Posterior cingulate gyrus (tissue), 11 donors: ENCODE measurements at regions not wholly inside any gene's neighbourhood (a gene's known extent, or its start where the extent isn't known, plus 50 kb on each side); places are given as distances from the start of the nearest gene placed in this dataset.
A peak's percentile ranks its signal among the peaks of the same experiment; 100 is the strongest.

Experiments
- DNase-seq, 10 donors: peaks; one replicate each; pipeline versions ENCODE4 v3.0.0 to v3.0.0-alpha.2; 2020 to 2021; ENCODE audit warnings: mixed read lengths in 3 of 10
- intact Hi-C: fragments of 100-400 bp; cut with DNase I; formaldehyde crosslinking; loops from one replicate; pipeline ENCODE4 v1.15.1; 2023

DNA sequence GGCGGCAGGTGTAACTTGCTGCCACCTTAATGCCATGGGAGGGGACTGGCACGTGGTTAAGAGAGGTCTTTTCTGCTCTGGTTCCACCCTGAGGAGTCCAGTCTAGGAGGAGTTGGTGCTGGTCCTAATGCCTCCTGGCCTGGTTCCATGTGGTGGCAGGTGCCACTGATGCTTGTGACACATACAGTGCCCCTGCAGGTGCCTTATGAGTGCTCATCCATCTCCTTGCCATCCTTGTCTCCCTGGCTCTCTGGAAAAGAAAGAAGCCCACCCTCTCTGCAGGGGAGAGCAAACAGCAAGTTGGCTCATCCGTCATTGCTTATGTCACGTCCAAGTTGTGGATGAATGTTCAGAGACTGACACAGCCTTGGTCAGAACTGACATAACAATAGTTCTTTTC is 175.8 kb upstream of the DPH6 start:
- intact Hi-C loops = no loop called here
- DNase-seq = peak in 1 of 10 donors; percentile 67

DNA sequence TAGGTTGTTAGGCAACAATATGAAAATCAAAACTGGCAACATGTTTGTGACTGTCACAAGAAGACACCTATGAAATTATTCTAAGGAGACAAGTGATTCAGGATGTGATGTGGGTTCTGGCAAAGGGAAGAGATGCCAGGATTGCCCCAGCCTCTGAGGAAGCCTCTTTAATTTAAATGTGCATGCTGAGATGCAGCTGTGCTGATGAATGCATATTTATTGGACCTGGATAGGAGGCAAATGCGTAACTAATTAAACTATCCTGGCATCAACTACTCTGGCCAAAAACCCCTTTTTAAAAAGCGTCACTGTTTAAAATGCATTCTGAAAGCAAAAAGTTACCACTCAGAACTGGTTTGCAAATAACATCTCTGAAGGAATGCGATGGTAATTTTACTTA is 176.5 kb upstream of the DPH6 start:
- intact Hi-C loops = no loop called here
- DNase-seq = no peak

DNA sequence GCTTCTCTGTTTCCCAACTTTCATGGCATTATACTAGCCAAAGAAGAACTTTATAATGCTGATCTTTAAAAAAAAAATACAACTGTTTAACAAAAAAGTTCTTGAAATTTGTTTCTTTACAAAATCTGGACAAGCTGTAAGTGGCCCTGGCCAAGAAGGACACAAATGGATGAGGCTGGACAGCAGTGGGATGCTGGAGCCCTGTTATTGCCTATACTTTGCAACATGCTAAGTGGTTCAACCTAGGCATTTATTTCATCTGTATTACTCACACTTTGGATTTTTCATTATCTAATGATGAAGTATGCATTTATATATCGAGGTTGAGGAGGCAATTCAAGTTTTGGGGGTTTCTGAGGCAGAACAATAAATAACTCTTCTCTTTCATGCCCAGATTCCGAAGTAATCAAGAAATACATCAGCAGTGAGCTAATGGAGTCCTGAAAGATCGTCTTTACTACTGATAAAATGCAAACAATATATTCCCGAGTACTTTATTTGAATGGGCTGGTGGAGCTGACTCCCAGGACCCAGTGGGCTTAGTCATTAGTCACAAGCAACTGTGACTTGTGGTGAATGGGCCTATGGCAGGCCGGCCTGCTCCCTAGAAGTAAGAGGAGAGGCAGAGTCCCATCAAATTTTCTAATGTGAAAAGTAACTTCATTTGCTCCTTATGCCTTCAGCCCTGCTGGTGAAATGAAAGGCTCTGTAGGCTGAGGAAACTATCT is 177.3 kb upstream of the DPH6 start:
- intact Hi-C loops = no loop called here
- DNase-seq = peak in 1 of 10 donors; percentile 42

DNA sequence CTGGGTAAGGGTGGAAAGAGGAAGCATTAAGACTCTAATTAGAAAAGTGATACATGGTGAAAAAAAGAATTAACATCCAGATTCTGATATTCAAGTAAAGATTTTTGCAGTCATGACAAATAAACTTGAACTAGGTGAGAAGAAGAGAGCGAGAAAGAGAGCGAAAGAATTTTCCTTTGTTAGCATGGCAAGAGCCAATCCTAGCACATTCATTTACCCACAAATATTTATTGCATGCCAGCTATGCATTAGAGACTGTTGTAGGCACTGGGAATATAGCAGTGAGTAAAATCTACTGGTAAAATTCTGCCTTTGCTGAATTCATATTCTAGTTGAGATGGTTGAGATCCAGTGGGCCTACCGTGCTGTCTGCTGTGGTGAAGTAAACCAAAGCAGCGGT is 177.9 kb upstream of the DPH6 start:
- intact Hi-C loops = no loop called here
- DNase-seq = no peak

DNA sequence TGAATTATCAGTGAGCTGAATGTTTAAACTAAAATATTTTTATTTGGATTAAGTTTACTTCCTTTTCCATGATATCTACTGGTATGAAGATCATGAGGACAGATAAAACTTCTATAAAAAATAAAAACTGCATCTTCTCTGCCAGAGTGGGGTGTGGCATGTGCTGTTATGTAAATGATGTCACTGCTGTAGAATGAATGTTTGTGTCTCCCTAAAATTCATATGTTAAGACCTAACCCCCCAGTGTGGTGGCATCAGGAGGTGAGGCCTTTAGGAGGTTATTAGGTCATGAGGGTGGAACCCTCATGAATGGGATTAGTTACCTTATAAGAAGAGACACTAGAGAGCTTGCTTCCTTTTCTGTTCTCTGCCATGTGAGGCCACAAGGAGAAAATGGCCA is 178.7 kb upstream of the DPH6 start:
- no peak for DNase-seq
- intact Hi-C loops = no loop called here

DNA sequence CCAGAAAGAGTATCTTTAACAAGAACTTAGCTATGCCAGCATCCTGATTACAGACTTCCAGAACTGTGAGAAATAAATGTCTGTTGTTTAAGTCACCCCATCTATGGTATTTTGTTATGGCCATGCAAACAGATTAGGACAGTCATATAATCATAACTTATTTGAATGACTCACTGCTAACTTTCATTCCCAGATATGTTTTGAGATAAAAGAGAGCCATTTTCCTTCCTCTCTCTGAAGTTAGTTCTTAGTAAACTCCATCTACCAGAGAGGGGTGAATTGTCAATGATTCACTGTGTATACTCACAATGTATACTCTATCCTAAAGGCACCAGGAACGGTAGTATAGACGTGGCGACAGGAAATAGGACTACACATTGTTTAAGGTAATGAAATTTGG is 179.4 kb upstream of the DPH6 start:
- intact Hi-C loops = no loop called here
- no peak for DNase-seq

DNA sequence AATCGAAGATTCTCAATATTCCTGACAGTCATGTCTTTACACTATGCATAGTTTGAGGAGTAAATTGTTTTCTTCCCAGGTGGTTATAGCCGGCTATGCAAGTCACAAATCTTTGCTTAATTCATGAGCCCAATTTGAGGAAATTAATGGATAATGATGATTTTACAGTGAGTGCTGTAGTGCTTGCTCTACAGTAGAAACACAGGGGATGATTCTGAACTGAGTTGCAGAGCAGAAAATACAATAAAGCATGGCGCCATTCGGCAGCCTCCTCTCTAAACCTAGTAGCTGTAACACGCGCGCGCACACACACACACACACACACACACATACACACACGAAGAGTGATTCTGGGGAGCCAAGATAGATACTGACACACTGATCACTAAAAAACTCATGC is 181.7 kb upstream of the DPH6 start:
- intact Hi-C loops = no loop called here
- DNase-seq = no peak

DNA sequence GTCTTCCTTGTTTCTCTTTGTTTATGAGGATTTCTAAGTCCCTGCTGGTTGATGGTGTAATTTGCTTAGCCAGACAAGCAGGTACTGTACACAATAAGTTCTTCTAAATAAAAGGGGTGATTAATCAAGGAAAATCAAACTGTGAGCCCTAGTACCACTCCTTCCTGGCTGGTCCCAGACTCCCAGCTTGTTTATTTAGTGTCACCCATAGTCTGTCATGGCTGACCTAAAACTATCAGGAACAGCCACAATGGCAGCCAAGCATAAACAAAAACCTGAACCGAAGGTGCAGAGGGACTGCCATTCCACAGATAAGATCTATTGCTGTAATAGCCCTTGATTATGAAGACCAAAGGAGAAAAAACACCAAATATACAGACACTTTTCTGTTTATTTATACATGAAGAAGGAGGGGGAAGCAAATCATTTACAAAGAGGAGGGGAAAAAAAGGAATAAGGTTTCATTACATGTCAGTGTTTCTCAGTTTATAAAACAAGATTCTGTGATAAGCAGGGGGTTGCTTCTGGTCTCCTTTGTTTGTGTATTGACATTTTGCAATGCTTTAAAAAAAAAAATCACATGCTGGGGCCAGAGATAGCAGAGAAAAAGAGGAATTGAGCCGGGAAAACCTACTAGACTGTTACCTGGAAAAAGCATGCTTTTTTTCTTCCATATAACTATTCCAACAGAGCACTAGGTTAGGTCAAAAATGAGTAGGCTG is 182.4 kb upstream of the DPH6 start:
- no peak for DNase-seq
- intact Hi-C loops = no loop called here

DNA sequence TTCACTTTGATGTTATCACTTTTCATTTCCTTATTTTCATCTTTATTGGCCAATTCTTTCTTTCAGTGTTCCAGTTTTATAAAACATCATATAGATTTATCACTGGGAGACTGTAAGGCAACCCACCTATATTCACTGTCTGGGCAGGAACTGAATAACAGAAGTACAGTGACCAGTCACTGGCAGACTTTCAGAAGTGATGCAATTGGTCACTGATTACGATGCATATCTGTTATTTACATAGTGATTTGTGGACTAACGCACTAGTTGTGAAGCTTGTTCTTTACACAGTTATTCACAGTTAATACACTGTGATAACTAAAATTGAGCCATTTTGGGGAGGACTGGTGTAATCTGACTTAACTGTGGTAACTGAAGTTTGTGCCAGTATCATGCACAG is 190.2 kb upstream of the DPH6 start:
- intact Hi-C loops = no loop called here
- DNase-seq = no peak

DNA sequence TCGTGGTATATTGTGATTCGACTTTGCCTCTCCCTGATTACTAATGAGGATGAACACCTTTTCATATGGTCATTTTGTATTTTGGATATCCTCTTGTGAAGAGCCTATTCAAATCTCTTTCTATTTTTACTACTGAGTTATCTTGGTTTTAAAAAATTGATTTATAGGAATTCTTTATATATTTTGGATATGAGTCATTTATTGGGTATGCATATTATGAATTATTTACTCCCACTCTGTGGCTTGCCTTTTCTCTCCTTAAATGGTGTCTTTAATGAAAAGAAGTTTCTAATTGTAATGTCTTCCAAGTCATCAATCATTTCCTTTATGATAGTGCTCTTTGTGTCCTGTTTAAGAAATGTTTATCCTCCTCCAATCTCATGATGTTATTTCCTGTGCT is 191.5 kb upstream of the DPH6 start:
- DNase-seq = no peak
- intact Hi-C loops = no loop called here

DNA sequence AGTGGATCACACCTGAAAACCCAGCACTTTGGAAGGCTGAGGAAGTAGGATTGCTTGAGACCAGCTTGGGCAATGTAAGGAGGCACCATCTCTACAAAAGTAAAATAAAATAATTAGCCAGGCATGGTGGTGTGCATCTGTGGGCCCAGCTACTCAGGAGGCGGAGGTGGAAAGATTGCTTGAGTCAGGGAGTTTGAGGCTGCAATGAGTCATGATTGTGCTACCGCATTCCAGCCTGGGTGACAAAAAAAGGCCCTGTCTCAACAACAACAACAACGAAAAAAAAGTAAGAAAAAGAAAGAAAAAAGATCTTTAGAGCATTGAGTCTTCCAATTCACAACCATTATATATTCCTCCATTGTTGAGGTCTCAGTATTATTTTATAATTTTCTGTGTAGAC is 192.4 kb upstream of the DPH6 start:
- no peak for DNase-seq
- intact Hi-C loops = no loop called here

DNA sequence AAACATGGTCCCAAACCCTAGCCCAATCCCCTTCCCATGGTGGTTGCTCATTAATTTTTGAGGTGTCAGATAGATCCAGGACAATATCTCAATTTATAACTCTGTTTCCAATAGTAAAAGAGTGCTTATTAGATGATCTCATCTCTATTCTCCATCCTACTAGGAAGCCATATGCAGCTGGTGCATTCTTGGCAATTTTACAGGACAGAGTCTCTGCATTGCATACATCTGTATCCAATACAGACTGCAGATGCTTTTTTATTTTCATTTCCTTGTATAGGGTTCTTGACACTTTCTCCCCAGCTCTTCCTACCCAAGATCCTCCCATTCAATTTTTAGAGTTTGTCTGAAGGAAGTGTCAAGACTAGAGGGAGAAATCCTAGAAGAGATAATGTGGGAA is 194.8 kb upstream of the DPH6 start:
- intact Hi-C loops = no loop called here
- DNase-seq = no peak

DNA sequence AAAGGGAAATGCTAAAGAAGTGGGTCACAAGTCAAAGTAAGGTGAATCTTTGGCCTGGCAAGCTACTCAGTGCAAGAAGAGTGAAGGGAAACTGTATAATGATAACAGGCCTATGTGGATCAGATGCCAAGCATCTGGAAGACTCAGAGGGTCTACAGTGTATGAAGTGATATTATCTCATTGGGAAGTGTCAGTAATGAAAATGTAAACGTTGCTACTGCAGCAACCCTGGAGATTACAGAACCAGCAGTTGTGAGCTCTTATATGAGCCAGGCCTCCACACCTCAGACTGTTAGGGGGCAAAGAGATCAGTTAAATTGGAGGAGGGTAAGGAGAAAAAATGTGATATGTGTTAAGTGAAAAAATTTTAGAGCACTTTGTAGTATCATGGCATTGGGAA is 195.4 kb upstream of the DPH6 start:
- no peak for DNase-seq
- intact Hi-C loops = no loop called here

DNA sequence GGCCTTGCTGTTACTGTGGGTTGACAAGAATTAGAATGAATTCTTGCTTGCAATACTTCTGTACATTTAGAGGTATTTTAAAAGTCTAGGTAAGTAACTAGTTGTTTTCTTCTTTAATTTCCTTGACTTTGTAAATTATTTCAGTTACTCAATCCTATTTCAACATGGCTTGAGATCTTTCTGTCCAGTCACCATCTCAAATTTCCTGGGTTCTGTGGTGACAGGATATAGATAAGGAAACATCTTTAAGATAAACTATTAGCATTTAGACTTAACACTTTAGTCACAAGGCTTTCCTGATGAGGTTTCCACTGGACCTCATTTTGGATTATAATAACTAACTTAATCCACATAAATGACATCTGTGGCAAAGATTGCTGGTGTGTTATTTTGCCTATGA is 195.9 kb upstream of the DPH6 start:
- DNase-seq = no peak
- intact Hi-C loops = no loop called here

DNA sequence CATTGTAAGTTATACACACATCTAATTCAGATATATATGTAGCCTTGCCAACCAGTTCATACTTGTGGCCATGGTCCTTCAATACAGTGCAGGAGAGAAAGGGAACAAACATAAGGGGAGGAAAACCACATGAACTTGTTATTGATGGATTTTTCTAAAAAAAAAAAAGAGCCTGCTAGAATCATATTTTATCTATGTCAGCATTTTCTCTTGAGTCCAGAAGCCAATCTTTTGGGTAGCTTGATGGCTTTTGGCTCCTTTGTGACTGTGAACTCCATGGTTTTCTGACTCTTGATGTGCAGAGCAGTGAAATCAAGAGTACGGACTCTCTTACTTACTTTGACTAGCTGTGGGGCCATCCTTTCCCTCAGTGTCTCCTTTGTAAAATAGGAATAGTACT is 197.4 kb upstream of the DPH6 start:
- intact Hi-C loops = no loop called here
- no peak for DNase-seq

DNA sequence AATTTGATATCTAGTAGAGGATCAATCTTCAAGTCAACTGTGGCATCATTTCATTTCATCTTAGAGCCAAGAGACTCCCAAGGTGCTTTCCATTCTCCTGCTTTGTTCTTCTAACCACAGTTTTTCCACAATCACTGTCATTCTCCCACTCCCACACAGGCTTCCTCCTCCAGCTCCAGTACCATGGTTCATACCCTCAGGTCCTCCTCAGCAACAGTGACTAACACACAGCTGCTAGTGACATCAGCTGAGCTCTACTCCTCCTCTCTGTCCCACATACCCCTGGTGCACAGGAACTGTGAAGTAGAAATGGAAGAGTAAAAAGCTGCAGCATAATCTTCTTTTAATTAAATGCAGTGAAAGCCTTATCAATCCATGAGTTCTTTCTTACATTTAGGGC is 200.2 kb upstream of the DPH6 start:
- intact Hi-C loops = no loop called here
- no peak for DNase-seq

DNA sequence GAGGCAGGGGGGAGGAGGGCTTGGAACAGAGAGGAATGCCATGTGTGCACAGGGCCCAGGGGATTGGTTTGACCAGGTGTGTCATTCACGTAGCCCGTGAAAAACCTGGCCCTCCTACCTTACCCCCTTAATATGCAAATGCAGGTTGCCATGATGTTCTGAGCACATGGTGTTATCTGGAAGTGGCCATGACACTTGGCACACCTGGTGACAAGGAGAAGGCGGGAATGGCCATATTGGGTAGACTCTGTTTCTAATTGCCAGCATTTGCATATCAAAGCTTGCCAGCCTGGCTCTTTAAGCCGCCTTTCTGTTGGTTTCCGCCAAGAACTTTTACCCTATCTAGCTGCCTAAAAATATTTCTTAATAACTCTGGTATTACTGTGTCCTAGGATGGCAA is 202.1 kb upstream of the DPH6 start:
- no peak for DNase-seq
- intact Hi-C loops = no loop called here

DNA sequence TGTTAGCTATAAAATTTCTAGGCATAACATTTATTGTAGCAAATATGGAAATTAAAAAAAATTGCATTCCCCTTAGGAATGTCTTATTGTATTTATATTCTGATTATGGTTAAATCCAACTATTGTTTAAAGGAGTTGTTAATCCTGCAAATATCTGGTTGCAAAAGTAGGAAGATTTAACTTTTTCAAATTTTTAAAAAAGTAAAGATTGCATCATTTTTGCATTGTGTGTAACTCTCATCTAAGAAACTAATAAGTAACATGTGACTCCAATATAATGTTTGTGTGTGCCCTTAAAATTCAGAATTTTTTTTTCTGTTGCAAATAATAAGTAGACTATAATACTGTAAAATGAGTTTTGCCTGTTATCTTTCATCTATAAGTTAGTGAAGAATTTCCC is 204.1 kb upstream of the DPH6 start:
- intact Hi-C loops = loop anchor here (10.0 kb wide), 1 partner anchor 165 kb away; no protein-coding TSS in a partner anchor

DNA sequence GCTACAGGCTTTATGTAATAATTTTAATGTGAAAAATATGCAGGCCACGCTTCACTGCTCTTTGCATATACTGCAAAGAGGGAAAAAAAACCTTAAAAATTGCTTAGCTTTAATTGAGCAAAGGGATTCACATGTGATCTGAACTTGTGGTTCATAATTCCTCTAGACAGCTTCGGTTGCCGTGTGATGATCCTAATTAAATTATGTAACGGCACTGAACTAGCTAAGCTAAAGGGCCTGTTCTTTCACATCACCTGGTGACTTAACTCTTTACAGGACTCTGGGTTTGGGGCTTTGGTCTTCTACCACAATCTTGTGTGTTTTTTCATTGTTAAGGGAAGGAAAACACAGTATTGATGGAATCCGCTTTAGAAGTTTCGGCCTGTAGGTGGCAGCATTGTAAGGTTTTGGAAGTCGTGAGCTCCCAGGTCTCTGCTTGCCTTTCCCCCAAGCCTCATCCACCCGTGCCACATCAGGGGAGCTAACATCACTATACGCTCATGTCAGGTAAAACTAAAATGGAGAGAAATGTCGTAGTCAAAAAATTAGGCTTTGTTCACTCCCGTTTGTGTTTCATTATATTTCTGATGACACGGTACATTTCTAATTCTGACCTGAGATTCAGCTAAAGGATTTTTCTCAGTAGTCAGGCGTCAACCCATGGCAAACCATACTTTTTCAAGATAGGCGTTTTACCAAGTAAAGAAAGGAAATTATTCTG is 205.6 kb upstream of the DPH6 start:
- DNase-seq = peak; percentile 28 to 92 (median 76)
- intact Hi-C loops = loop anchor here (10.0 kb wide), 1 partner anchor 163 kb away; no protein-coding TSS in a partner anchor

More for the DNA sequence above, 204.1 kb upstream of the DPH6 start:
- DNase-seq = no peak

DNA sequence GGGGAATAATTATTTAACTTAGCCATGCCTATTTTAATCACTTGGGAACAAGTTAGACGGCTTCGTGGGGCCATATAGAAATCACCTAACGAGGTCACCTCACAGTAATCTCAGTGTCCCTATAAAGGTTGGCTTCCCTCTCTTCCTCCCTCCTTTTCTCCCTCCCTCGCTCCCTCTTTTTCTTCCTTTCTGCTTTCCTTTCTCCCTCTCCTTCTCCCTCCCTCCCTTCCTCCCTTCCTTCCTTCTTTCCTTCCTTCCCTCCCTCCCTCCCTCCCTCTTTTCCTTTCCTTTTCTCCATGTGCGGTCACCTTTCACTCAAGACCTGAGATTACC is 206.1 kb upstream of the DPH6 start:
- no peak for DNase-seq
- intact Hi-C loops = loop anchor here (10.0 kb wide), 1 partner anchor 163 kb away; no protein-coding TSS in a partner anchor

DNA sequence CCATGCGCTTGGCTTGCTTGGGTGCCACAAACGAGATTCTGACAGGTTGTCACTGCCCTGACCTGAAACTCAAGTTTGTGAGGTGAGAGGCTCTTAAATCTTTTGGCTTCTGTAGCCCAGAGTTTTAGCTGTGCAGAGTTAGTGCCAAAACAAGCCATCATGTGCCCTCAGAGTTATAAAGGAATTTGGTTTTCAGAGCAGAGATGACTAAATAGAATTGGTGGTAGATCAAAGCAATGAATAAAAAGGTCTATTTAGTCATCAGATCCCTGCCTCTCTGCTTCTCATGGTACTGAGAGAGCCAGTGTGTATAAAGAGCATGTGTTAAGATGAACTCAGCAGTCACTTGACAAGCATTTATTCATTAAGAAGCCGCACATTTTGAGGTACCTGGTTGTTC is 207.5 kb upstream of the DPH6 start:
- intact Hi-C loops = loop anchor here (10.0 kb wide), 1 partner anchor 161 kb away; no protein-coding TSS in a partner anchor
- DNase-seq = no peak
